K562 (cell line): ENCODE measurements at regions not wholly inside any gene's neighbourhood (a gene's known extent, or its start where the extent isn't known, plus 50 kb on each side); places are given as distances from the start of the nearest gene placed in this dataset.

Experiments
- ATF1 ChIP-seq, 2 experiments: fragments of 450-650 bp in 1 of 2; IDR thresholded peaks; 2 replicates each; pipeline ENCODE4 v1.6.1; 2016; ENCODE audit warnings: missing compliant biosample characterization in 1 of 2, missing genetic modification characterization in 1 of 2
- BDP1 ChIP-seq: IDR thresholded peaks from 3 replicates; pipeline ENCODE4 v1.6.1; 2011; ENCODE audit not compliant: insufficient read length, insufficient read depth
- BHLHE40 ChIP-seq: IDR thresholded peaks from 2 replicates; pipeline ENCODE4 v1.6.1; 2011; ENCODE audit warnings: low read length, improper control_type of control experiment
- BRCA1 ChIP-seq, 2 experiments: fragments of 450-650 bp in 1 of 2; sonication (generic) in 1 of 2; formaldehyde crosslinking in 1 of 2; IDR thresholded peaks; 2 replicates each; pipeline versions ENCODE4 v1.5.0 to v1.6.1; 2017 to 2020; ENCODE audit warnings: mild to moderate bottlenecking in 1 of 2, missing genetic modification reagents in 1 of 2
- CUX1 ChIP-seq: fragments of 200-800 bp; sonication (Bioruptor generic); IDR thresholded peaks from 2 replicates; pipeline ENCODE4 v1.6.1; 2016; ENCODE audit warnings: missing genetic modification characterization, missing compliant biosample characterization
- FOXM1 ChIP-seq, 2 experiments: fragments of 450-650 bp in 1 of 2; sonication (generic) in 1 of 2; formaldehyde crosslinking in 1 of 2; IDR thresholded peaks; 2 replicates each; pipeline versions ENCODE4 v1.6.1 to v1.9.0; 2017 to 2022; ENCODE audit warnings: low read depth in 2 of 2, mild to moderate bottlenecking in 2 of 2, missing genetic modification reagents in 1 of 2, moderate library complexity in 1 of 2
- GTF2E2 ChIP-seq: fragments of 200-800 bp; sonication (Bioruptor generic); IDR thresholded peaks from 2 replicates; pipeline ENCODE4 v1.6.1; 2016; ENCODE audit warnings: missing genetic modification characterization, missing compliant biosample characterization
- HNRNPH1 ChIP-seq: fragments of 200-400 bp; formaldehyde crosslinking; optimal IDR thresholded peaks from 2 replicates; pipeline ENCODE3; 2017; ENCODE audit warnings: low read depth, mild to moderate bottlenecking, low read length, moderate library complexity
- ILK ChIP-seq: fragments of 450-650 bp; IDR thresholded peaks from 2 replicates; pipeline ENCODE4 v1.6.1; 2016; ENCODE audit warnings: missing genetic modification characterization, low read depth, mild to moderate bottlenecking, missing compliant biosample characterization, moderate library complexity, borderline replicate concordance
- IRF9 ChIP-seq: fragments of 450-650 bp; IDR thresholded peaks from 2 replicates; pipeline ENCODE4 v1.6.1; 2016; ENCODE audit warnings: missing biosample characterization, missing genetic modification characterization
- KLF13 ChIP-seq: fragments of 450-650 bp; IDR thresholded peaks from 2 replicates; pipeline ENCODE4 v1.6.1; 2016; ENCODE audit warnings: missing genetic modification characterization, low read depth, mild to moderate bottlenecking, missing compliant biosample characterization, moderate library complexity, borderline replicate concordance
- MEF2A ChIP-seq: IDR thresholded peaks from 2 replicates; pipeline ENCODE4 v1.6.1; 2011; ENCODE audit warnings: low read depth, mild to moderate bottlenecking, low read length, moderate library complexity; ENCODE audit not compliant: control insufficient read depth
- MTA1 ChIP-seq: fragments of 450-650 bp; IDR thresholded peaks from 2 replicates; pipeline ENCODE4 v1.6.1; 2017; ENCODE audit warnings: borderline replicate concordance
- NCOA1 ChIP-seq: fragments of 450-650 bp; IDR thresholded peaks from 2 replicates; pipeline ENCODE4 v1.6.1; 2016; ENCODE audit warnings: low read depth
- OTX1 ChIP-seq: fragments of 450-650 bp; formaldehyde crosslinking; IDR thresholded peaks from 2 replicates; pipeline ENCODE4 v1.4.0; 2022; ENCODE audit warnings: mild to moderate bottlenecking
- PHB2 ChIP-seq: fragments of 450-650 bp; IDR thresholded peaks from 2 replicates; pipeline ENCODE4 v1.6.1; 2017; ENCODE audit warnings: low read depth
- PURB ChIP-seq: sonication (generic); formaldehyde crosslinking; IDR thresholded peaks from 2 replicates; pipeline ENCODE4 v1.9.0; 2021; ENCODE audit warnings: low read depth, mild to moderate bottlenecking, missing genetic modification reagents
- RNF2 ChIP-seq: sonication (generic); IDR thresholded peaks from 2 replicates; pipeline ENCODE4 v1.6.1; 2016
- SMAD2 ChIP-seq: fragments of 150-350 bp; IDR thresholded peaks from 2 replicates; pipeline ENCODE4 v1.6.1; 2014; ENCODE audit warnings: low read depth, mild to moderate bottlenecking, low read length
- SMAD4 ChIP-seq: fragments of 250-450 bp; sonication (Bioruptor Pico); conservative IDR thresholded peaks from 2 replicates; pipeline ENCODE4 v1.8.0; 2021; ENCODE audit warnings: inconsistent platforms, mild to moderate bottlenecking, moderate library complexity
- SMARCE1 ChIP-seq: fragments of 450-650 bp; IDR thresholded peaks from 2 replicates; pipeline ENCODE4 v1.7.1; 2016; ENCODE audit warnings: mild to moderate bottlenecking
- SREBF2 ChIP-seq: sonication (generic); formaldehyde crosslinking; IDR thresholded peaks from 2 replicates; pipeline ENCODE4 v1.4.0; 2020; ENCODE audit warnings: mild to moderate bottlenecking, missing genetic modification reagents
- ZNF121 ChIP-seq: sonication (generic); formaldehyde crosslinking; conservative IDR thresholded peaks from 2 replicates; pipeline ENCODE4 v1.8.0; 2022; ENCODE audit warnings: missing genetic modification reagents
- ZNF311 ChIP-seq: fragments of 250-450 bp; sonication (Bioruptor Pico); IDR thresholded peaks from 2 replicates; pipeline ENCODE4 v1.4.0; 2020; ENCODE audit warnings: mild to moderate bottlenecking, moderate library complexity
- ZNF76 ChIP-seq: fragments of 250-450 bp; sonication (Bioruptor Pico); IDR thresholded peaks from 2 replicates; pipeline ENCODE4 v1.4.0; 2020; ENCODE audit warnings: mild to moderate bottlenecking, moderate library complexity, borderline replicate concordance

- TF ChIP-seq ZNF311 (peak; percentile 88), BDP1 (no peak), MTA1 (peak; percentile 61; the same call in 1 of the 2 replicates), SMAD2 (no peak), GTF2E2 (tag) (peak; percentile 13; the same call in 1 of the 2 replicates), RNF2 (peak; percentile 45; the same call in 1 of the 2 replicates), SMARCE1 (peak; percentile 85), KLF13 (tag) (peak; percentile 56; the same call in 1 of the 2 replicates), BRCA1 (IDR thresholded peaks at IDR 0.05) (no peak), BRCA1 (CRISPR knock-in tag; IDR thresholded peaks at IDR 0.05) (no peak), PURB (no peak), NCOA1 (peak; percentile 48; the same call in 1 of the 2 replicates), SREBF2 (no peak), BHLHE40 (0 out of 2 replicates have a peak, but pooled peaks have one; percentile 44), ZNF76 (no peak), PHB2 (peak; percentile 73; the same call in 1 of the 2 replicates), CUX1 (CRISPR knock-in tag) (no peak), ZNF121 (CRISPR knock-in tag) (no peak), HNRNPH1 (no peak), ILK (tag) (peak; percentile 64; the same call in 1 of the 2 replicates), ATF1 (CRISPR knock-in tag; IDR thresholded peaks at IDR 0.05) (no peak), ATF1 (tag; IDR thresholded peaks at IDR 0.05) (peak; percentile 67), SMAD4 (peak; percentile 94), OTX1 (CRISPR knock-in tag) (peak; percentile 24; the same call in 1 of the 2 replicates), FOXM1 (IDR thresholded peaks at IDR 0.05; ENCODE audit: low read depth) (peak; percentile 65), FOXM1 (CRISPR knock-in tag; IDR thresholded peaks at IDR 0.05; ENCODE audit: low read depth) (no peak), IRF9 (tag) (peak; percentile 52; the same call in 1 of the 2 replicates), MEF2A (no peak)
Observed at GRCh38 chr5:36442352-36442751, 140.7 kb upstream of the RANBP3L start (continued).
